Naive thymus-derived CD4-positive, alpha-beta T cell (primary cell): ENCODE measurements at regions not wholly inside any gene's neighbourhood (a gene's known extent, or its start where the extent isn't known, plus 50 kb on each side); places are given as distances from the start of the nearest gene placed in this dataset.

Experiments used
- ATAC-seq: fragments of 150-1000 bp; cut with Tn5 transposase; 2 replicates; pipeline ENCODE4 v1.10.0; 2021; ENCODE audit warnings: mild to moderate bottlenecking, moderate library complexity
- CTCF ChIA-PET: fragments of 350-600 bp; sonication (Branson Sonifier 250); formaldehyde crosslinking; loops from one replicate; lab custom pipeline; 2021; ENCODE audit warnings: antibody characterized with exemption; lab: Charles Lee
- POLR2A ChIA-PET: fragments of 350-600 bp; sonication (Branson Sonifier 250); formaldehyde crosslinking; loops from one replicate; lab custom pipeline; 2021; ENCODE audit warnings: antibody characterized with exemption, inconsistent platforms; lab: Charles Lee
- DNase-seq, 9 donors: peaks; one replicate each; pipeline versions ENCODE4 v3.0.0 to v3.0.0-alpha.2; 2020 to 2022; ENCODE audit warnings: mixed read lengths in 1 of 9
- H3K27ac ChIP-seq: one replicate; pipeline ENCODE4 v1.7.0; 2013; ENCODE audit warnings: mild to moderate bottlenecking, low read depth, low read length, moderate library complexity
- H3K27me3 ChIP-seq, 2 donors: one replicate each; pipeline ENCODE4 v1.7.0; 2013; ENCODE audit warnings: low read length in 2 of 2, mild to moderate bottlenecking in 2 of 2, moderate library complexity in 2 of 2; ENCODE audit not compliant: control insufficient read depth in 2 of 2, insufficient read depth in 2 of 2
- H3K36me3 ChIP-seq, 3 experiments: 1 replicate in 2 of 3; 2 replicates in 1 of 3; pipeline ENCODE4 v1.7.0; 2013; ENCODE audit warnings: low read length in 3 of 3, mild to moderate bottlenecking in 3 of 3, moderate library complexity in 1 of 3; ENCODE audit not compliant: insufficient read depth in 3 of 3, control insufficient read depth in 2 of 3
- H3K4me1 ChIP-seq, 2 donors: one replicate each; pipeline ENCODE4 v1.7.0; 2013; ENCODE audit warnings: low read length in 2 of 2, mild to moderate bottlenecking in 2 of 2, moderate library complexity in 1 of 2; ENCODE audit not compliant: control insufficient read depth in 2 of 2, insufficient read depth in 2 of 2
- H3K4me3 ChIP-seq: 2 replicates; pipeline ENCODE4 v1.7.0; 2013; ENCODE audit warnings: mild to moderate bottlenecking, low read length
- H3K9me3 ChIP-seq, 3 experiments: 1 replicate in 2 of 3; 2 replicates in 1 of 3; pipeline ENCODE4 v1.7.0; 2013; ENCODE audit warnings: low read length in 3 of 3; ENCODE audit not compliant: control insufficient read depth in 2 of 3
- H3K27ac Mint-ChIP-seq, 9 donors: one replicate each; pipeline ENCODE4 v1.8.0; 2020 to 2022; ENCODE audit warnings: mixed read lengths in 9 of 9, mild to moderate bottlenecking in 8 of 9, moderate library complexity in 5 of 9, inconsistent platforms in 2 of 9
- H3K27me3 Mint-ChIP-seq, 5 donors: one replicate each; pipeline ENCODE4 v1.8.0; 2021 to 2022; ENCODE audit warnings: mixed read lengths in 5 of 5, mild to moderate bottlenecking in 1 of 5
- H3K36me3 Mint-ChIP-seq, 5 donors: one replicate each; pipeline ENCODE4 v1.8.0; 2020 to 2022; ENCODE audit warnings: mixed read lengths in 5 of 5, mild to moderate bottlenecking in 3 of 5, inconsistent platforms in 1 of 5
- H3K4me1 Mint-ChIP-seq, 7 donors: one replicate each; pipeline ENCODE4 v1.8.0; 2020 to 2022; ENCODE audit warnings: mixed read lengths in 7 of 7, mild to moderate bottlenecking in 3 of 7, inconsistent platforms in 1 of 7
- H3K4me3 Mint-ChIP-seq, 10 donors: one replicate each; pipeline ENCODE4 v1.8.0; 2020 to 2022; ENCODE audit warnings: mild to moderate bottlenecking in 10 of 10, mixed read lengths in 10 of 10, moderate library complexity in 6 of 10, inconsistent platforms in 2 of 10
- H3K9me3 Mint-ChIP-seq, 11 donors: one replicate each; pipeline ENCODE4 v1.8.0; 2020 to 2022; ENCODE audit warnings: mixed read lengths in 11 of 11, mild to moderate bottlenecking in 4 of 11, inconsistent platforms in 1 of 11, moderate library complexity in 1 of 11
- intact Hi-C, 2 donors: fragments of 100-400 bp; cut with micrococcal nuclease; formaldehyde crosslinking; loops; one replicate each; pipeline ENCODE4 v1.15.1; 2023

DNA sequence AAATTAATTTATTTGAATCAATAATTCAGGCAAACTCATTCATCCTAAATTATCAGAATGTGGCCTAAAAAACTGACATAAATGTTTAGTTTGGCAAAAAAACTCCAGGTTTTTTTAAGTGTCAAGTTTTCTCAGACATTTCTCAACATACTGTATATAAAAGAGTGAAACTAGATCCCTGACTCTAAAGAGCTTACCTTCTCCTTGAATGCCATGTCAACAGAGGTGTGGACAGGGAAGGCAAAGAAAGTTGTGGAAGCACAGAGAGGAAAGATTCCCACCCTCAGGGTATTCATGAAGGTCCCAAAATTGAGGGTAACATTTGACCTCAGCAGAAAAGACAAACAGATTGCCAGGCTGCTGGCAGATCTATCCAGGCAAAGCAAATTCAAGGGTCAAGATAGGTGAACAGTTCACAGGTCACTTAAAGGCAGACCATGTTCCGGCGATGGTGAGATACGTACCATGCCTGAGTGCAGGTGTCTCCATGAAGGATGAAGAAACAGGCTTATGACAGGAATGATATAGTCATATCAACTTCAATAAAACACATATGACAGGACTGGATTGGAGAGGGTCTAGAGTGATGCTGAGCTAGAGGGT lies 1638.3 kb upstream of the ZEB2 start:
- no peaks in the 10 kb centered on the region for H3K27me3 Mint-ChIP-seq
- no peak overlapping the region for H3K4me3 Mint-ChIP-seq
- Histone ChIP-seq H3K9me3 (no peaks in the 10 kb centered on the region), H3K4me3 (no peak overlapping the region), H3K4me1 (no peaks in the 10 kb centered on the region), H3K27me3 (no peaks in the 10 kb centered on the region), H3K36me3 (no peaks in the 10 kb centered on the region), H3K27ac (no peak overlapping the region)
- ChIA-PET POLR2A (no interaction called here), CTCF (no interaction called here)
- DNase-seq (no peak), ATAC-seq (no peak)
- no peaks in the 10 kb centered on the region for H3K4me1 Mint-ChIP-seq
- H3K9me3 Mint-ChIP-seq = peaks cover 0 to 5% (median 0%) of the 10 kb centered on the region in 11 donors
- no peak overlapping the region for H3K27ac Mint-ChIP-seq
- intact Hi-C loops = no loop called here
- no peaks in the 10 kb centered on the region for H3K36me3 Mint-ChIP-seq

DNA sequence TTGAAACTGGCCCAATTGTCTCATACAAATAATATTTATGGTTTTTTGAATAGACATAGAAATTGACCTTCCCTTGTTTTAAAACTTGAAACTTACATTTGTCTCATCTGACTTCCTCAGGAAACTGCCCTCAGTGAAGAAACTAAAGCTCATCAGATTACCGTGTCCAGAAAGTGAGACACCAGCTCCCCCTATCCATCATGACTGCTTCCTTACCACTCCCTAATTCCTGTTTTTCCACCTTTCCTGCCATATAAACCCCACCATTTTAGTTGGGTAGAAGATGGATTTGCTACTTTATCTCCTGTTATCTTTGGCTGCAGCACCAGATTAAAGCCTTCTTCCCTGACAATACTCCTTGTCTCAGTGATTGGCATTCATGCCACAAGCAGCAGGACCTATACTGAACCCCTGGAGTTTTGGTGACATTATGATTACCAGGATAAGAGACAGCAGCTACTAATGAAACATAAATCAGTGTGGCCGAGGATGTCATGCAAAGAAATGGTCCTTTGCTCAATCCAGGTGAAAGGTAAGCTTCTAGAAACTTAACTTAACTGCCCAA lies 1627.6 kb upstream of the ZEB2 start:
- no peaks in the 10 kb centered on the region for H3K27me3 ChIP-seq
- Mint-ChIP-seq H3K4me3 (no peak overlapping the region), H3K4me1 (no peaks in the 10 kb centered on the region), H3K27me3 (no peaks in the 10 kb centered on the region), H3K36me3 (no peaks in the 10 kb centered on the region), H3K27ac (no peak overlapping the region), H3K9me3 (peaks cover 0 to 6% (median 0%) of the 10 kb centered on the region in 11 donors)
- ChIA-PET POLR2A (no interaction called here), CTCF (interaction anchor here (0.6 kb wide), 1 partner anchor 369 kb away, joined by 5 read pairs; no protein-coding TSS in a partner anchor)
- no peak overlapping the region for H3K27ac ChIP-seq
- ATAC-seq (no peak), DNase-seq (no peak)
- H3K9me3 ChIP-seq = no peaks in the 10 kb centered on the region
- intact Hi-C loops = no loop called here
- no peak overlapping the region for H3K4me3 ChIP-seq
- no peaks in the 10 kb centered on the region for H3K36me3 ChIP-seq
- no peaks in the 10 kb centered on the region for H3K4me1 ChIP-seq

DNA sequence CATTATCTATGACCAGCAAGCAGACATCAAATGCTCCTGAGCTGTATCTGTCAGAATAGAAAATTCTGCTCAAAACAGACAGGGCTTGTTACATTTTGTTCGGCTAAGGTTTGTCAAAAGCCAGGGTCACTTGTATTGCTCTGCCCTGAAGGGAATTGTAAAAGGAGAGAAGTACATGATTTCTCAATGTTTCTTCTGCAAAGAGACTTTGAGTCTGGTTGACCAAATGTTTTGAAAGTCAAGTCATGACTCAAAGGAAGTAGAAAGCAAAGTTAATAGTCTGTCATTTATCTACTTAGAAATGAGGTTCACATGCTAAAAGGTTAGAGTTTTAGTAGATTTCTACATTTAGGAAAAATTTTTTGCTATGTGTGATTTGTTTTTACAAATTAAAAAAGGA lies 1624.1 kb upstream of the ZEB2 start:
- Histone ChIP-seq H3K36me3 (no peaks in the 10 kb centered on the region), H3K4me1 (no peaks in the 10 kb centered on the region), H3K4me3 (no peak overlapping the region), H3K9me3 (no peaks in the 10 kb centered on the region), H3K27me3 (no peaks in the 10 kb centered on the region), H3K27ac (no peak overlapping the region)
- ChIA-PET POLR2A (no interaction called here), CTCF (no interaction called here)
- Mint-ChIP-seq H3K4me3 (no peak overlapping the region), H3K9me3 (peaks cover 0 to 6% (median 2%) of the 10 kb centered on the region in 11 donors), H3K36me3 (no peaks in the 10 kb centered on the region), H3K27ac (no peak overlapping the region), H3K27me3 (no peaks in the 10 kb centered on the region), H3K4me1 (no peaks in the 10 kb centered on the region)
- DNase-seq = no peak
- intact Hi-C loops = no loop called here
- no peak for ATAC-seq

DNA sequence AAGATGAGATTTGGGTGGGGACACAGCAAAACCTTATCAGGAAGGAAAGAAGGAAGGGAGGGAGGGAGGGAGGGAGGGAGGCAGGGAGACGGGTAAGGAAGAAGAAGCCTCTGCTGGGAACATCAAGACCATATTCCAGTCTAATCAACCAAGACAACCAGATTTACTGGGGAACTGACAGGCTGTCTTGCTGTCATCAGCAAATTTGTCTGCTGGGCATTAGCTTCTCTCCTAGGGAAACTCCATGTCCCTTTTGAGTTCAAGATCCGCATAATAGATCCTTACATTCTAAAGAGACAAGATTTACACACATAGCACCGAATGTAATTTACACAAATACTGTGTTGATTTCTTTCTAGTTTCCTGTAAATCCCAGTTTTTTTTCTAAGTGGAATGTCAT lies 1618.9 kb upstream of the ZEB2 start:
- H3K4me1 ChIP-seq = no peaks in the 10 kb centered on the region
- Mint-ChIP-seq H3K9me3 (peaks cover 0 to 13% (median 5%) of the 10 kb centered on the region in 11 donors), H3K27ac (no peak overlapping the region), H3K4me1 (no peaks in the 10 kb centered on the region), H3K27me3 (no peaks in the 10 kb centered on the region), H3K36me3 (no peaks in the 10 kb centered on the region), H3K4me3 (no peak overlapping the region)
- H3K36me3 ChIP-seq = no peaks in the 10 kb centered on the region
- ATAC-seq (no peak), DNase-seq (no peak)
- ChIA-PET POLR2A (no interaction called here), CTCF (no interaction called here)
- H3K27me3 ChIP-seq = no peaks in the 10 kb centered on the region
- H3K9me3 ChIP-seq = no peaks in the 10 kb centered on the region
- no peak overlapping the region for H3K27ac ChIP-seq
- no peak overlapping the region for H3K4me3 ChIP-seq
- intact Hi-C loops = no loop called here

DNA sequence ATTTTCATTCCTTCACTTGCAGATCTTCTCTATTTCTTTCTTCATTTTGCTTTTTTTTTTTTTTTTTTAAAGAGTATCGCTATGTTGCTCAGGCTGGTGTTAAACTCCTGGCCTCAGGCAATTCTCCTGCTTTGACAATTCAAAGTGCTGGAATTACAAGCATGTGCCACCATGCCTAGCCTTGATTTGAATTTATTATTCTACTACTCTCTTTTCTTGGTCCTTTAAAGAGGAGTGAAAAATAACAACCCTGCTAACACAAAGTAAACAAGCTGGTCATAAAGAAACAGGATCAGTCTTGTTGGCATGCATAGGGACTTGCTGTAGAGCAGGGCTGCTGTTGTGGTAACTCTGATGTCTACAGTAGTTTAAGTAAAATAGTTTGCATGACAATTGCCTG lies 1615.3 kb upstream of the ZEB2 start:
- no peaks in the 10 kb centered on the region for H3K4me1 Mint-ChIP-seq
- H3K27ac Mint-ChIP-seq = no peak overlapping the region
- Histone ChIP-seq H3K27ac (no peak overlapping the region), H3K4me3 (no peak overlapping the region), H3K4me1 (no peaks in the 10 kb centered on the region), H3K27me3 (no peaks in the 10 kb centered on the region), H3K9me3 (no peaks in the 10 kb centered on the region), H3K36me3 (no peaks in the 10 kb centered on the region)
- H3K27me3 Mint-ChIP-seq = no peaks in the 10 kb centered on the region
- H3K36me3 Mint-ChIP-seq = no peaks in the 10 kb centered on the region
- intact Hi-C loops = no loop called here
- ChIA-PET CTCF (no interaction called here), POLR2A (no interaction called here)
- peaks cover 0 to 15% (median 9%) of the 10 kb centered on the region in 11 donors for H3K9me3 Mint-ChIP-seq
- H3K4me3 Mint-ChIP-seq = no peak overlapping the region
- ATAC-seq (no peak), DNase-seq (no peak)

DNA sequence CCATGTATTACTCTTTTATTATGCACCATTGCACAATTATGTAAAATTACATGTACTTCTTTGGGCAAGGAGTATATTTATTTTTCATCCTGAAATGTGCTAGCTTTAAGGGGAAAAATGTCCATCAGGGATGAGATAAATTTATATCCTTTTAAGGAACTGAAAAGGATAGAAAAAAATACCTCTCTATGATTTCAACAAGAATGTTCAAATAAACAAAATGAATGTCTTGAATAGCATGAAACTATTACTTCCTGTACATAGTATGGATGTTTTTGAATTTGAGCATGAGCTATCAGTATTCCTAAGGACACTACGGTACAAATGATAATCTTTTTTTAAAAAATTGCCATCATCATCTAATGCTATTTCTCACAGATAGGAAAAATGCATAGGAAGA lies 1611.9 kb upstream of the ZEB2 start:
- no peaks in the 10 kb centered on the region for H3K36me3 ChIP-seq
- ChIA-PET POLR2A (no interaction called here), CTCF (no interaction called here)
- no peak overlapping the region for H3K4me3 ChIP-seq
- no peak for DNase-seq
- H3K27ac Mint-ChIP-seq = no peak overlapping the region
- intact Hi-C loops = no loop called here
- no peaks in the 10 kb centered on the region for H3K9me3 ChIP-seq
- H3K9me3 Mint-ChIP-seq = peaks cover 0 to 17% (median 7%) of the 10 kb centered on the region in 11 donors
- no peak overlapping the region for H3K4me3 Mint-ChIP-seq
- no peaks in the 10 kb centered on the region for H3K27me3 Mint-ChIP-seq
- H3K27ac ChIP-seq = no peak overlapping the region
- no peaks in the 10 kb centered on the region for H3K27me3 ChIP-seq
- no peaks in the 10 kb centered on the region for H3K36me3 Mint-ChIP-seq
- no peaks in the 10 kb centered on the region for H3K4me1 ChIP-seq
- no peaks in the 10 kb centered on the region for H3K4me1 Mint-ChIP-seq
- no peak for ATAC-seq

DNA sequence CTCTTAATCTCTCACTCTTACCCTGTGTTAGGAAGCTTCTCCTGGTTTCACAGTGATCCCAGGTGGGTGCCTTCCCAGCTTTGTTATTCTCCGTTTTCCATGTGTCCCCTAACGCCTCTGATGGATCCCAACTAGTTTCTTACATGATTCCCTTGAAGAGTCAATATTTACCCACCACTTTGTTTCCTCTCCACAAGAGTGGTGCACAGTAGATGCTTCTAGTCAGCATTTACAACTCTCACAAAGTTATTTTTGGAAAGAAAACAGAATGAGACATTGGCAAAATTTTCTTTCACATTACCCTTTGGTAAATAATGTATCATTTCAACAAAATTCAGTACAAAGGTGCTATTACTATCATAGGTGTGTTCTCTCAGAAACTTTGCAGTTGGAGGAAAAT lies 1611.1 kb upstream of the ZEB2 start:
- Mint-ChIP-seq H3K4me1 (no peaks in the 10 kb centered on the region), H3K36me3 (no peaks in the 10 kb centered on the region), H3K4me3 (no peak overlapping the region), H3K9me3 (peaks cover 0 to 17% (median 4%) of the 10 kb centered on the region in 11 donors), H3K27ac (no peak overlapping the region), H3K27me3 (no peaks in the 10 kb centered on the region)
- intact Hi-C loops = no loop called here
- no peak for ATAC-seq
- ChIA-PET POLR2A (no interaction called here), CTCF (no interaction called here)
- Histone ChIP-seq H3K27ac (no peak overlapping the region), H3K36me3 (no peaks in the 10 kb centered on the region), H3K4me1 (no peaks in the 10 kb centered on the region), H3K9me3 (no peaks in the 10 kb centered on the region), H3K4me3 (no peak overlapping the region), H3K27me3 (no peaks in the 10 kb centered on the region)
- no peak for DNase-seq
